Ascending aorta (tissue), 2 donors: ENCODE measurements at regions not wholly inside any gene's neighbourhood (a gene's known extent, or its start where the extent isn't known, plus 50 kb on each side); places are given as distances from the start of the nearest gene placed in this dataset.

Experiments used
- DNase-seq, 2 donors: peaks; one replicate each; pipeline ENCODE4 v3.0.0-alpha.2; 2019; ENCODE audit warnings: low spot score in 2 of 2
- H3K27ac ChIP-seq, 2 donors: fragments of 200-600 bp; sonication (generic); one replicate each; pipeline ENCODE4 v1.5.1; 2016 to 2017; ENCODE audit warnings: mild to moderate bottlenecking in 1 of 2
- H3K27me3 ChIP-seq: fragments of 200-600 bp; sonication (generic); one replicate; pipeline ENCODE4 v1.5.1; 2017
- H3K36me3 ChIP-seq, 2 donors: fragments of 200-600 bp; sonication (generic); one replicate each; pipeline ENCODE4 v1.5.1; 2016
- H3K4me1 ChIP-seq, 2 donors: fragments of 200-600 bp; sonication (generic); one replicate each; pipeline ENCODE4 v1.5.1; 2016 to 2017; ENCODE audit warnings: mild to moderate bottlenecking in 1 of 2
- H3K4me3 ChIP-seq, 2 donors: fragments of 200-600 bp; sonication (generic); one replicate each; pipeline ENCODE4 v1.5.1; 2016 to 2017; ENCODE audit warnings: mild to moderate bottlenecking in 1 of 2
- H3K9me3 ChIP-seq, 2 donors: fragments of 200-600 bp; sonication (generic); one replicate each; pipeline ENCODE4 v1.5.1; 2016
- intact Hi-C: fragments of 100-400 bp; cut with DNase I; formaldehyde crosslinking; loops from one replicate; pipeline ENCODE4 v1.15.1; 2023
- TF ChIP-seq, protein P1 (sequence below), 3 experiments: fragments of 200-600 bp in 2 of 3; fragments of 450-650 bp in 1 of 3; sonication (generic) in 2 of 3; IDR thresholded peaks; one replicate each; pipeline ENCODE4 v1.5.1; 2016 to 2019; ENCODE audit warnings: antibody characterized with exemption in 3 of 3, mild to moderate bottlenecking in 1 of 3, moderate library complexity in 1 of 3

DNA sequence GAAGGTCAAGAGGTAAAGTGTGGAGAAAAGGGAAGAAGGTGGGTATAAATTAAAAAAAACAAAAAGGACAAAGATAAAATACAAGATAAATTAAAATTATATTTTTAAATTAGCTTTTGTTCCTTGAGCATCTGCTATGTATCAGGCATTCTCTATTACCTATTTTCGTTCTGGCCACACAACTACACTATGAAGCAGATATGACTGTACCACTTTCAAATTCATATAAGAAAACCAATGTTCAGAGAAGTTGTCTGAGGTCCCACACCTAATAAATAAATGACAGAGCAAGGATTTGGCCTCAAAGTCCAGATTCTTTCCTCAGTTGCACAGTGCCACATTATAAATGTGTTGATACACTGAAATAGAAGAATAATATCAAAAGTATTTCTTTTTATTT lies 103.8 kb upstream of the PCDH15 start:
- H3K36me3 ChIP-seq = no peaks in the 10 kb centered on the region
- intact Hi-C loops = no loop called here

DNA sequence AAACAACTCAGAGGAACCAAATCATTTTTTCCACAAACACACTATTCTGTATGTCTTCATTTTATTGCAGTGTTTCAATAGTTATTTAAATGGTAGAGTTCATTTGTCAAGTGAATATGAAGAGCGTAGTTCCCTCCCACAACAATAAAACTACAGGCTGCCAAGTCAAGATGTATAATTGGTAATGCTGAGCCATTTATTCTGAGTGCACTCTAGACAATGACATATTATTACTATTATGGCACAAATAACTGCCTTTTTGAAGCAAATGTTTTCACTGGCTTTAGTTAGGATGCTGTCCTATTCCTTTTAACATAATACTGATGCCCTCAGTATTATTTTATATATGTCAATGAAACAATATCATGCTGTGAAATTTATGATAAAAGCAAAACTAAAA lies 102.7 kb upstream of the PCDH15 start:
- no peaks in the 10 kb centered on the region for H3K27me3 ChIP-seq
- no peak for DNase-seq
- H3K36me3 ChIP-seq = no peaks in the 10 kb centered on the region
- no peaks in the 10 kb centered on the region for H3K4me1 ChIP-seq
- TF ChIP-seq, protein P1, sequence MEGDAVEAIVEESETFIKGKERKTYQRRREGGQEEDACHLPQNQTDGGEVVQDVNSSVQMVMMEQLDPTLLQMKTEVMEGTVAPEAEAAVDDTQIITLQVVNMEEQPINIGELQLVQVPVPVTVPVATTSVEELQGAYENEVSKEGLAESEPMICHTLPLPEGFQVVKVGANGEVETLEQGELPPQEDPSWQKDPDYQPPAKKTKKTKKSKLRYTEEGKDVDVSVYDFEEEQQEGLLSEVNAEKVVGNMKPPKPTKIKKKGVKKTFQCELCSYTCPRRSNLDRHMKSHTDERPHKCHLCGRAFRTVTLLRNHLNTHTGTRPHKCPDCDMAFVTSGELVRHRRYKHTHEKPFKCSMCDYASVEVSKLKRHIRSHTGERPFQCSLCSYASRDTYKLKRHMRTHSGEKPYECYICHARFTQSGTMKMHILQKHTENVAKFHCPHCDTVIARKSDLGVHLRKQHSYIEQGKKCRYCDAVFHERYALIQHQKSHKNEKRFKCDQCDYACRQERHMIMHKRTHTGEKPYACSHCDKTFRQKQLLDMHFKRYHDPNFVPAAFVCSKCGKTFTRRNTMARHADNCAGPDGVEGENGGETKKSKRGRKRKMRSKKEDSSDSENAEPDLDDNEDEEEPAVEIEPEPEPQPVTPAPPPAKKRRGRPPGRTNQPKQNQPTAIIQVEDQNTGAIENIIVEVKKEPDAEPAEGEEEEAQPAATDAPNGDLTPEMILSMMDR (IDR thresholded peaks at IDR 0.05) = no peak
- intact Hi-C loops = no loop called here
- no peak overlapping the region for H3K27ac ChIP-seq
- H3K9me3 ChIP-seq = no peaks in the 10 kb centered on the region
- H3K4me3 ChIP-seq = no peak overlapping the region

More for the DNA sequence above, 103.8 kb upstream of the PCDH15 start:
- Histone ChIP-seq H3K9me3 (no peaks in the 10 kb centered on the region), H3K4me1 (no peaks in the 10 kb centered on the region), H3K4me3 (no peak overlapping the region), H3K27ac (no peak overlapping the region), H3K27me3 (no peaks in the 10 kb centered on the region)
- no peak for DNase-seq
- TF ChIP-seq, protein P1 (IDR thresholded peaks at IDR 0.05) = no peak

DNA sequence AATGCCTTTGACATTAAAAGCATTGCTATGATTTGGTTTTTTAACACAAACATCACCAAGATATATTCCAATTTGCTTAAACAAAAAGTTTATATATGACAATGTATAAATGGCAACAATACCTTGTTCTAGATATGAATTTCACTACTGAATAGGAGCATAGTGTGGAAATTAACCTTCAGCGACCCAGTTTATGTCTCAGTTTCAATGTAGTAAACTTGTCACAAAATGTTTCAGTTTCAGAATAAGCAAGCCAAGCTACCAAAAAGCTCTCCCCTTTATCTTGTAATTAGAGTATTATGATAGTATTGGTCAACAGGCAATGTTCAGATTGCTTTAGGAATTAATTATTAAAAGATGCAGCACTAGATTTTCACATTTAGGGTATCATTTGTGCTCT lies 99.6 kb upstream of the PCDH15 start:
- no peaks in the 10 kb centered on the region for H3K27me3 ChIP-seq
- H3K4me3 ChIP-seq = no peak overlapping the region
- no peaks in the 10 kb centered on the region for H3K9me3 ChIP-seq
- TF ChIP-seq, protein P1 (IDR thresholded peaks at IDR 0.05) = no peak
- H3K27ac ChIP-seq = no peak overlapping the region
- no peaks in the 10 kb centered on the region for H3K36me3 ChIP-seq
- H3K4me1 ChIP-seq = no peaks in the 10 kb centered on the region
- intact Hi-C loops = no loop called here
- DNase-seq = no peak

DNA sequence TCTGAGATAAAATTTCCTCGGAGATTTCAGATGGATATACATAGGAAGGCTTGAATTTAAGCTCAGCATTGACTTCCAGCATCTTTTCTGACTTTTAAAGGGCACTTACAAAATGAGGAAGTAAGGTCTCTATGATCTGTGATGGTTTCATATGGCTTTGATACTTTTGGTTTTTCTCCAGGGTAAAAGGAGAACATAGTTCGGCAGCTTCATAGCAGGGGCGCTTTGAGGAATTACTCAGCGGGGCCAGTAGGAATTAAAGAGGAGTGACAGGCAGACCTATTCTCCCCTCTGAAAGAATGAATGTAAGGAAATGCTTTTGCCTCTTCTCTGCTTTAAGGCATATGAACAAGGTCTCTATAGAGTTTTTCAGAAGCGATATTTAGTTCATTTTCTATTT lies 80.0 kb upstream of the PCDH15 start:
- Histone ChIP-seq H3K27ac (no peak overlapping the region), H3K36me3 (no peaks in the 10 kb centered on the region), H3K9me3 (no peaks in the 10 kb centered on the region), H3K27me3 (no peaks in the 10 kb centered on the region), H3K4me1 (no peaks in the 10 kb centered on the region), H3K4me3 (no peak overlapping the region)
- intact Hi-C loops = no loop called here
- TF ChIP-seq, protein P1 (IDR thresholded peaks at IDR 0.05) = no peak
- DNase-seq = no peak

DNA sequence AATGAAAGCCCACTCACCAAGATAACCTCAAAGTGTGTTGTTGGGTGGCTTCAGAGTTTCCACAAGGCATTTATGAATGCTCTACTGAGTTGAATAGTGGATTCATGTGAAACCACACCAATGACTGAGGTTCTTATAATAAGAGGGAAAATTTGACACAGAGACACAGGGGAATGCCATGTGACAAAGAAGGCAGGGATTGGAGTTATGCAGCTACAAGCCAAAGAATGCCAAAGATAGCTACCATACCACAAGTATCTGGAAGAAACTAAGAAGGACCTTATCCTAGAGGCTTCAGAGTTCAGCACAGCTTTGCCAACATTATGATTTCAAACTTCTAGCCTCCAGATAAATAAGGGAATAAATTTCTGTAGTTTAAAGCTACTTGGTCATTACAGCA lies 68.0 kb upstream of the PCDH15 start:
- H3K27ac ChIP-seq = no peak overlapping the region
- TF ChIP-seq, protein P1 (IDR thresholded peaks at IDR 0.05) = no peak
- H3K36me3 ChIP-seq = no peaks in the 10 kb centered on the region
- H3K4me1 ChIP-seq = no peaks in the 10 kb centered on the region
- DNase-seq = no peak
- H3K27me3 ChIP-seq = no peaks in the 10 kb centered on the region
- intact Hi-C loops = no loop called here
- no peak overlapping the region for H3K4me3 ChIP-seq
- H3K9me3 ChIP-seq = no peaks in the 10 kb centered on the region

DNA sequence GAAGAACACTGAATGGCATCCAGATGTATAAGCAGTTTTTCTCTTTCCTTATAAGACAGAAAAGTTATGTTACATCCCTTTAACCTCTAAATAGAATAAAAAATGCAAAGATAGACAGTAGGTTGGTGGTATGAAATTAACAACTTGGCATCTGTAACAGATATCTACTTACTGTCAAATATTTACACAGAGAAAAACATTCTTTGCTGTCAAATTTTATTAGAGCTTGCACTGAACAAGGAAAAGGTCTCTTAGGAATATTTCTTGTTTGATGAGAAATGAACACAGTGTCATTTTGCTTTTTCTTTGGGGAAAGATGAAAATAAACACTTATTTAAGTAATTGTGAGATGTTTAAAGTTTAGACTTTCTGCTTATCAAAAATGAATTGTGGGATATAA lies 65.6 kb upstream of the PCDH15 start:
- DNase-seq = no peak
- Histone ChIP-seq H3K4me1 (no peaks in the 10 kb centered on the region), H3K36me3 (no peaks in the 10 kb centered on the region), H3K9me3 (no peaks in the 10 kb centered on the region), H3K27me3 (no peaks in the 10 kb centered on the region), H3K4me3 (no peak overlapping the region), H3K27ac (no peak overlapping the region)
- intact Hi-C loops = no loop called here
- TF ChIP-seq, protein P1 (IDR thresholded peaks at IDR 0.05) = no peak
